ENCODE measurements at regions not wholly inside any gene's neighbourhood (a gene's known extent, or its start where the extent isn't known, plus 50 kb on each side); places are given as distances from the start of the nearest gene placed in this dataset.

DNA sequence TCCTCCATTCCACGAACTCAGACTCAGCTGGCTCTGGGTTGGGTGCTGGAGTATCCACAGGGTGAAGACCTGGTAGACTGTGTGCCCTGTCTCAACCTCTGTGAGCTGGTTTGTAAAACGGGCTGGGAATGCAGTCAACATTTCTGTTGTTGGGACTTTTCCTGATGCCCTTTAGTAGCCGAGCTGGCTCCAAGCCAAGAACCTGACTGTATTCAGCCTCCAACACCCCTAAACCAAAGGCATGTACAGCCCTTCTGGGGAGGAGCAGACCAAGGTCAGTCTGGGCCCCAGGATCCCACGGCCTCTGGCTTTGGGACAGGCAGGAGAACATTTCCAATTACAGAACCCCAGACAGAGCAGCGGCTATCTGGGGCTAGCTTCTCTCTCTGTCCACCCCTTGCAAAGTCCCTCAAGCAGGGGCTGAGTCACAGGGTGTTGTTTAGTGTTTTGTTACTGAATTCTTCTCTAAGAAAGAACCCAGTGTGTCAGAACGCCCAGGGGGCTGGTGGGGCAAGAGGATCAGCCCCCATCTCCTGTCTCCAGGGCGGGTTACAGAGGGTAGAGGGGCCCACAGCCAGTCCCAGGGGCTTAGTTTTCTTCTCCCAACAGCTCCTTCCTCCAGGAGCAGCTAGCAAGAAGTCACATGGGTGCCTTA is 56.8 kb upstream of the SLC6A6 start:
- TF ChIP-seq CTCF (IDR thresholded peaks at IDR 0.05; ENCODE audit: low read depth, low read length) (no peak), MYC (IDR thresholded peaks at IDR 0.05; ENCODE audit: low read depth, low read length) (no peak), POLR2A (IDR thresholded peaks at IDR 0.05; ENCODE audit: extremely low read depth, insufficient read length) (no peak)

Data from NB4 (cell line).